ENCODE measurements at regions not wholly inside any gene's neighbourhood (a gene's known extent, or its start where the extent isn't known, plus 50 kb on each side); places are given as distances from the start of the nearest gene placed in this dataset.

DNA sequence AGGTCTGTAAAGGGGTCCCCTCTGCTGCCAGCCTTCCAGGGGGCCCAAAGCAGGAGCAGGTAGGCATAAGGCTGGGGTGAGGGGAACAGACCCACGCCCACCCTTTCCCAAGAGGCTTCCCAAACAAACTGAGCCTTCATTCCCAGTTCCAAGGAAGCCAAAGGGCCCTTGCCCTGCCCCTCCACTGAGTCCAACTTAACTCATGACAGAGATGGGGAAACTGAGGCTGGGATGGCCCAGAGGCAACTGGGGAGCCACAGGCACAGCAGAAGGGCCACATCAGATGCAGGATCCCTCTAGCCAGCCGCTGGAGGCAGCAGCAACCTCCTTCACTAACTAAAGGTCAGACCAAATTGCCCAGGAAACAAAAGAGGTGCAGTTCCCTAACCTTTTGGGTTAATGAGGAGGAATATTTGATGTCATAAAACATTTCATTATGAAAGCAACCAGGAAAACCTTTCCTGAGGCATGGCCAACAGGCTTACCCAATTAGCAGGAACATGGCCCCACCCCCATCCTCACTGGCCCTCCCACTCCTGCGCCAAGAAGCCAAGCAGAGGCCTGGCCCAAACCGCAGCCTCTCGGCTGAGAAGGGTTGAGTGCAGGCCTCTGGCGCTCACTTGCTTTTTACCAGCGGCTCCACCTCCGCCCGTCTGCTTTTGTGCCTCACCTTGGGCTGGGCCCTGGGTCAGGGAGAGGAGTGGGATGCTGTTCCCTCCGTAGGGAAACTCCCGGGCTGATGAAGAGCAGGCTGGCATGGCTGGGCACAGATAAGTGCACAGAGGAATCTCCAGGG is 293.5 kb upstream of the RTL1 start:
- no peak for DNase-seq

DNA sequence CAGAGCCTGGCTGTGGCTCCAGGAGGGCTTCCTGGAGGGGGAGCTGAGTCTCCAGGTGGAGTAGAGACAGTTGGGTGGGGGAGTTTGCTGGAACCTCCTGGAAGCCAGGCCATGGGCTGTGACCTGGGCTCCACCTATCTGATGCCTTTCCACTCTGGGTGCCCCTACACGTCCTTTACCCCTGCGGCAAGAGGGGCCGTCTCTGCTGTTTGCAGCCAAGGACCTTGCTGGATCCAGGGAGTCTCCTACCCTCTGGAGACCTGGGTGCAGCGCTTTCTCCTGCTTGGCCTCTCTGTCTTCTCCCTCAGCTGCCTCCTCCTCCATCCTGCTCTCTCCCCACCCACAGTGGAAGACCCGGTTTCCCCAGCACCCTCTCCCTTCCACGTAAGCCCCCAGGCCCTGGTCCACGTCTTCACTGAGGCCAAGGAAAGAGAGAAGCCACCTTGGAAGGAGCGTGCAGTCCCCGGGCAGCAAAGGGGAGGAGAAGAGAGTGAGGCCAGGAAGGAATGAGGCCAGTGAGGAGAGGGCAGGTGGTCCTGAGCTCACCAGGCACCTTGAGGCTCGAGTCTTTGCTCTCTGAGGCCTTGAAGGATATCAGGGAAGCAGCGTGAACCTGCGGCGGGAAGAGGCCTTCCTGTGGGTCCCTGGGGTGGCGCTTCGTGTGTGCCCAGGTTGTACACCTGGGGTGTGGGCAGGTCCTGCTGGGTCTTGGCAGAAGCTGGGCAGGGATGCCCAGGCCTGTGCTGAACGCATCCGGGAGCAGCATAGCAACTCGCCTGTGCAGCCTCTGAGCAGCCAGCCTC is 294.3 kb upstream of the RTL1 start:
- no peak for DNase-seq

DNA sequence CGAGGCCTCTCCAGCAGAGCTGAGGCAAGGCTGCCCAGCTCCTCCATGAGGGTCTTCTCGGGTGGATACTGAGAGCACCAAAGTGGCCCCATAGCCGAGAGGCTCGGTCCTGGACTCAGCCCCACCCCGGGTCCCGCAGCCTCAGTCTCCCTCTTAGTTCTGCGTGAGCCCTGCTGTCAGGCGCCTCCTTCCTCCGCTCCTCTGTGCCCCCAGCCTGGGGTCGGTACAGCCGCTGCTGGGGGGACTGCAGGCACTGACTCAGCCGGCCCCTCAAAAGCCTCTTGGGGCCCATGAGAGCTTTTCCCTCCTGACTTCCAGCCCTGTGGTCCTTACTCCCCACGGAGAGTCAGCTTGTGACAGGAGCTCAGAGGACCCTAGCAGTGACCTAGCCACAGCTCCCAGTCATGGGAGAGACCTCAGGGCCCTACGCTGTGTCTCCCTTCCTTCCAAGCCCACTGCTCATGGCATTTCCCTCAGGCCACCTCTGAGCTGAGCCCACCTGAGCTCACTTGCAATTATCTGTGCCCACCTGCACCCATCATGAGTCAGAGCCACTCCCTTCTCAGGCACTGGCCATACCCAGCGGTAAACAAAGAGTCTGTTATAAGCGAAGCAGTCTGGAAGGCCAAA is 295.0 kb upstream of the RTL1 start:
- DNase-seq, result no peak

DNA sequence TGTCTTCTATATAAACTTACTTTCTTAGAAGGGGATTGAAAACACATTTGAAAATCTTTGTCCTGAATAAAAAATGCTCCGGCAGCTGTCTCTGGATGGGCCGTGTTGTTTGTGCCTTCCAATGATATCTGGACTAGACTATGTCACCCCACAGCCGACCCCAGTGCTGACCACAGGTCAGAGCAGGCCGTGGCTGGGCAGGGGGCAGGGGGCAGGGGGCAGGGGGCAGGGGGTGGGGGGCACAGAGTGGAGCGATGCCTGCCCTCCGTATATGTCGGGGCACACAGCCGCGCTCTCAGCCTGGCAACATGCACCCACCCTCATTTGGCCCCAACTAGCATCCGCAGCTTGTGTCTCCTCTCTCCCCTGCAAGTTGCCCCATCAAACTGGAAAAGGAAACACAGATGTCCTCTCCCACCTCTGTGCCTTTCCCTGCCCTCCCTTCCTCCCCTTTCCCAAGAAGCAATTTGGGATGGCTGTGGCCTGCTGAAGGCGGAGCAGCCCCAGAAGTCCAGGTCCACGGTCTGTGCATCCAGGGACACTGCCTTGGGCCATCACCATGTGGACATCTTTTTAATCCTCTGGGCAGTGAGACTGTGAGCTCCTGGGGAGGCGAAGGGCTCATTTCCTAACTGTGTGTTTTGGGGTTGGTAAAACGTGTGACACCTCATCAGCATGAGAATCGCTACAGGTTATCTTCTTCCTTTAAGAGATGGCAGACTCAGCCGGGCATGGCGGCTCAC is 295.7 kb upstream of the RTL1 start:
- no peak for DNase-seq

DNA sequence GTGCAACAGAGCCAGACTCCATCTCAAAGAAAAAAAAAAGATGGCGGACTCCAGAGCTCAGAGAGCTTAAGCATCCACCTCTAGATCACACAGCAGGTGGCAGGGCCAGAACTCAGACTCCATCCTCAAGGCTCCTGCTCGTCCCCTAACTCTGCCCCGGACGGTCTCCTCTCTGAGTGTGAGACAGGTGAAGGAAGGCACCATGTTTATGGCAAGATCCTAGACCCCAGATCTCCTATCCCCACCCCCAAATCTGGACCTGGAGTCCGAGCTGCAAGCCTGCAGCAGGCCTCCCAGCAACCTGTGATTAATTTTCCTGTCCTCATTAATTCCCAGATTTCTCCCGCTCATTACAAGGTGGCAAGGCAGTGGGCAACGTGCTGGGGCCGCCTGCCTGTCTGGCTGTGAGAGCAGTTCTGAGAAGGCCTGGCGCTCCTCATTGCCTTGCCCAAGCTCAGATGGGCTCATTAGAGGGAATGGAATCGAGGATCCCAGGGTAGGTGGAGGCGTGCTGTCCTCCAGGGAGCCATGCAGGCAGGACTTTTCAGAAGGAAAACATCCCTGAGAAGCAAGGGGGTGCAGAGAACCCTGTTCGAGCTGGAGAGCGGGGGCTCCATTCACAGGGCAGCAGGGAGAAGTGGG is 296.6 kb upstream of the RTL1 start:
- DNase-seq, result no peak

DNA sequence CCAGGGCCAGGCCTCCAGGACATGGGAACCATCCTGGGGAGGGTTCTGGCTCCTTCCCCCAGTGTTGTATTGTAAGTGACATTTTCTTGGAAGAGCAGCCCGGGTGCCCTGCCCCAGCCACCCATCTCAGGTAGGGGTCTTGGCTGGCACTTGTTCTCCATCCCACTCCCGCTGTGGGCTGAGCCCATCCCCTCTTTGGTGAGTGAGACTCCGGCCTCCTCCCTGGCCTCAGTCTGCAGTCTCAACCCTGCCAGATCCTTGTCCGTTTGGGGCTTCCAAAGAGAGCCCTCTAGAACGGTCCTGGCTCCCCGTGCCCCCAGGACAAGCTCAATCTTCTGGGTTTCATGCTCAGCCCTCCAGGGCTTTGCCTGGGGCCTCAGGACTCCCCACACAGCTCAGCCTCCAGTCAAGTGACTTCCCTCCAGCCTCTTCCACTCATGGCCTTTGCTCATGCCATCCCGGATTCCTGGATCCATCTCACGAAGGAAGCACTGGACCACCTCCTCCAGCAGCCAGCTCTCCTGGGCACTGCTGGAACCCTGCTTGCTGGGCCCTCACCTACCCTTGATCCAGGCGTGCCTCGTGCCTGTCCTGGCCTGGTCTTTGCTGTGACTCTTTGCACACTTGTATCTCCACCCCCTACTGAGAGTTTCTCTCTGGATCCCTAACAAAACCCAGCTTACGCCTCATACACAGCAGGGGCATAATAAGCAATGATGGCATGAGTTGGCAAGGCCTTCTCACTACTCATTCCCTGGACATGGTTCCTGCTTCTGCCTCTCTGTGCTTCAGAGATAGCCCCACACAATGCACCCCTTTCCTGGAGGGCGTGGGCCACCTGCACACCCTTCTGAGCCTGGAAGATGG is 297.4 kb upstream of the RTL1 start:
- DNase-seq, result no peak

GRCh38 chr14:101201535-101202151 is 298.1 kb upstream of the RTL1 start:
- no peak for DNase-seq

DNA sequence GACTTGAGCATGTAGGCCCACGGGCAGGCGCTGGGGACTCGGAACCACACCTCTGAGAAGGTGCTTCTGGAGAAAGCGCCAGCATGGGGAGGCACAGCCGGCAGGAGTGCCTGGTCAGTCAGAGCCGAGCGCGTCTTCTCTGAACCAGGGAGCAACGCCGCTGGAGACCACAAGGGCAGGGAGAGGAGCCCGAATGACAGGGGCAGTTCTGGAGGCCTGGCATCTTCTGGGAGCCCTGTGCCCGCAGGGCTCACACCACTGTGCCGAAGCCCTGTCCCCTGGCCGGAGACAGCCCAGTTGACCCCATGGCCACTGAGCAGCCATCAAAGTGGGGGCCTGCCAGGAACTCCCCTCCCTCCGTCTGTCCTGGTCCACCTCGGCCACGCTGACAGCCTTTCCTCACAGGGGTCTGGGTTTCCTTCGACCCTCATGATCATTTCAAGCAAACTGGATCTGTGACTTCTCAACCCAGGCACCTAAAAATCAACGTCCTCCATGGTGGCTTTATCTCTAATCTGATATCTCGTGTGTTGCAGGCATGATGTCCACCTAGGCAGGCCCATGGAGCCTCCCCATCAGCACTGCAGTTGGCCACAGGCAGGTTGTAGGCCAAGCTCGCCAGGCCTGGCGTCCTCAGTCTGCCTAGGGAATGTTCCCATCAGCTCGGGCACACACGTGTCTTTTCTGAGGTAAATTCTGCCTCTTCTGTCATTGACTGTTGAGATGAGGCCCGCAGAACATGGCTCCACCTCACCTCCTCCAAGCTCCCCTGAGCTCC is 299.3 kb upstream of the RTL1 start:
- DNase-seq, result no peak

DNA sequence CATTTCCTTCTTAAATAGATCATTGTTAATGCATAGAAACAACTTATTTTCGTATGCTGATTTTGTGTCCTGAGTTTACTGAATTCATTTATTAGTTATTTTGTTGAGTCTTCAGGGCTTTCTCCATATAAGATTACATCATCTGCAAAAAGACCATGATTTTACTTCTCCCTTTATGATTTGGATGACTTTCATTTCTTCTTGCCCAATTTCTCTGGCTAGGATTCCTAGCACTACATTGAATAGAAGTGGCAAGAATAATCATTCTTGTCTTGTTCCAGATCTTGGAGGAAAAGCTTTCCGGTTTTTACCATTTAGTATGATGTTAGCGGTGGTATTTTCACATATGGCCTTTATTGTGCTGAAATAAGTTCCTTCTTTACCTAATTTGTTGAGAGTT is 303.0 kb upstream of the RTL1 start:
- no peak for DNase-seq

- DNase-seq, result no peak
These were observed 303.5 kb upstream of the RTL1 start for GRCh38 chr14:101207041-101207440.

DNA sequence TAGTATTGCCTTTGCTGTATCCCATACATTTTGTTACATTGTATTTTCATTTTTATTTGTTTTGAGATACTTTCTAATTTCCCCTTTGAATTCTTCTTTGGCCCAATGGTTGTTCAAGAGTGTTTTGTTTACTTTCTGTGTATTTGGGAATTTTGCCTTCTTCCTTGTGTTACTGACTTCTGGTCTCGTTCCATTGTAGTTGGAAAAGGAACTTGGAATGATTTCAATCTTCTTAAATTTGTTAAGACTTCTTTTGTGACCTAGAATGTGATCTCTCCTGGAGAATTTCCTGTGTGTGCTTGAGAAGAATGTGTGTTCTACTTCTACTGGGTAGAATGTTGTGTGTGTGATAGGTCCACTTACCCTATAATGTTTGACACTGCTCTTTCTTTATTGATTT is 304.4 kb upstream of the RTL1 start:
- no peak for DNase-seq

DNA sequence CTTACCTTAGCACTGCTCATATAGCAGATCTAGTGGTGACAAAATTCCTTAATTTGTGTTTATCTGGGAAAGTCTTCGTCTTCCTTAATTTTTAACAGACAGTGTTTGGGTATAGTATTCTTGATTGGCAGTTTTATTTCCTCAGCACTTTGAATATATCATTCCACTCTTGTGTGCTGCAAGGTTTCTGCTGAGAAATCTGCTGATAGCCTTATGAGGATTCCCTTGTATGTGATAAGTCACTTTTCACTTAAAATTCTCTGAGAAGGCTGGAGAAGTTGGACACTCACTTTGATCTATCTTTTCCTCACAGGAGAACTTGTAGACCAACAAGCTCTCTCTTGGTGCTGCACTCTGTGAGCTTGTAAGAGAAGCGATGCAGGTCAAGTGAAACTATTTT is 306.1 kb upstream of the RTL1 start:
- DNase-seq, result no peak

DNA sequence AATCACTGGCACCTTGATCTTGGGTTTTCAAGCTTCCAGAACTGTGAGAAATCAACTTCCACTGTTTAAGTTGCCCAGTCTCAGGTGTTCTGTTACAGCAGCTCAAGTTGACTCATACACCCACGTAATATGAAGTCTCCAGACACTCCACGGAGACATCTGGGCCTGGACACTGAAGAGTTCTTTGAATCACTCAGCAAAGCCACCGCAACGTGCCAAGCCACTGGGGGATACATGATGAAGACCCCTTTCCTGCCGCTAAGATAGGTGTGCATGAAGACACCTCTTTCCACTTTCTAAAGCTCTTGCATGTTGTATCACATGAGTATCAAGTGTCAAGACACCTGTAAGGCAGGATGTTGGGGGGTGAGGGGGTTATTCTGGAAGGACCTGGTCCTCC is 311.7 kb upstream of the RTL1 start:
- no peak for DNase-seq

DNA sequence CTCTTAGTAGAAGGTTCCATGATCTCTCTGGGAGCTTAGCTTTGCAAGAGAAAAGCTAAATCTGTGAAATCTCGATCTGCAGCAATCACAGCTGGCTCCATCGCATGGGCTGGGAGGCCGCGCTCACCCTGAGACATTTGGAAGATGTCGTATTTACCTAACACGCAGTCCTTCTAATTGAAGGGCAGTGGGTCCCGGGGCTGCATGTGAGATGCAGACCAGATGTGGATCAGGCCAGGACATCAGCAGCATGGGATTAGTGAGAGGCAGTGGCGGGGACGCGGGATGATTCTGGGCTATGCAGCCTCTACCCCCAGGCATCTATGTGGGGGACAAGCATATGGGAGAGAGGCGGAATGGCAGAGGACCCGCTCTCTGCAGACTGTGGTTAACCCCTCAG is 312.4 kb upstream of the RTL1 start:
- no peak for DNase-seq

DNA sequence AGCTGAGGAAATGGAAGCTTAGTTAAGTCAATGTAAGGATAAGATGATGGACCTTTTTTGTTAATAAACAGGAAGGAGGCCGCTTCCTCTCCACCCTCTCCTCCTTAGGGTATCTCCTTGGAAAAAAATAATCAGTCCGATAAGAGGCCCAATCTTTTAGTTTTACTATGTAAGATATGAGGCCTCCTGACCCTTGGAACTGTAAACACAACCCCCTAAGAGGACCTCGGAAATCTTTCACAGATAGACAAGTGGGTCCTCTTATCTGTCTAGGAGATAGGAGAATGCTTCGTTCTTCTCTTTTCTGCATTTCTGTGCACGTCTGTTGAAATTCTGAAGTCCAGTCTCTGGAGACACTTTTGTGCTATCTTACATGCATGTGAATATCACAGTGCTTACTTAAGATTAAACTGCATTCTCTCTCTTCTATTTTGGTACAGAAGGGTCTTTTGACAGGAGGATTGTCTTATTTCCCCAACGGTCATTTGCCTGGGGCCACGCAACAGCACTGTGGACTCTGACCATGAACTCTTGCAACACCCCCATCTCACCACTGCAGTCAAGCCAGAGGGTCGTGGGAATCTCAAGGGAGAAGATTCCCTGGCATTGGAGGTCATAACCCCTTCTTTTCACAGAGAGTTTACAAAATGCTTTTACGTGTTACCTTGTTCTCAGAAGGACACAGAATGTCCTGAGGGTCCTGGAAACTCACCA is 313.0 kb upstream of the RTL1 start:
- DNase-seq, result no peak

- DNase-seq, result no peak
These were observed 313.6 kb upstream of the RTL1 start for GRCh38 chr14:101217080-101217463.

GRCh38 chr14:101217616-101218371 is 314.3 kb upstream of the RTL1 start:
- DNase-seq, result no peak

DNA sequence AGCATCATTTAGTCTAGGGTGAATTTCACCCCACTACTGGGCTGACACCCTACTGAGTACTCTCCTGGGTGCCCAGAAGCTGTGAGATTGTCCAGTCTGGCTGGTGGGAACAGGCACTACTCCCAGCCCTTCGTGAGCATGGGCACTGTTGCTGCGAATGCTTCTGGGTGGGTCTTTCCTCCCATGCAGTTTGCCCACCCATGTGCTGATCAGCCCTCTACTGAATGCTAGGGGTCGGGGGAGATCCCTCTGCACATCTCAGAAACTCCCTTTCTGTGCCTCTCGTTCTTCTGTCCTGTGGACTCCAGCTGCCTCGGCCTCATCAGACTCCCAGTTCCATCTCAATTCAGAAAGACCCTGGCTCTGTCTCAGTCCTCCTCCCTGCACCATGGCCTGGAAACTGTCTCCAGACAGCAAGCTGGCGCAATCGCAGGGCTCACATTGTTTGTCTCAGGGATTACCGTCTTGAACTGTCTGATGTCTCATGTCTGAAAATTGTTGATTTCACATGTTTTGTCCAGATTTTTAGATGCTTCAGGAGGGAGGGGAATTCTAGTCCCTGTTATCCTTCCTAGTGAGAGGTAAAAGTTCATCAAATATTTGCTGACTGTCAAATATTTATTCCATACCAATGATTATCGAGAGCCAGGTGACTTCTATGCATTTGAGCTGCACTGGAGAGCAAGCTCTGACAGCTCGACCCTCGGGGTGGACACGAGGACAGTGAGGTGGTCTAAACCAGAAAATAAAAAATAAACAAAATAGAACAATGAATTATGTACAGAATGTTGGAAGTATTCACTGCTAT is 316.6 kb upstream of the RTL1 start:
- no peak for DNase-seq

Data from NCI-H1092 treated with DMSO at 0.1 percent for 48 hours (cell line).